B cell (primary cell): ENCODE measurements at regions not wholly inside any gene's neighbourhood (a gene's known extent, or its start where the extent isn't known, plus 50 kb on each side); places are given as distances from the start of the nearest gene placed in this dataset.

ENCODE experiments used
- ATAC-seq: fragments of 200-7000 bp; cut with Tn5 transposase; one replicate; pipeline ENCODE4 v1.10.0; 2021; ENCODE audit warnings: low read depth, mild to moderate bottlenecking, moderate number of reproducible peaks, moderate library complexity
- CTCF ChIA-PET: fragments of 350-600 bp; sonication (Branson Sonifier 250); formaldehyde crosslinking; loops from one replicate; lab custom pipeline; 2021; ENCODE audit warnings: antibody characterized with exemption, inconsistent platforms; lab: Charles Lee
- POLR2A ChIA-PET: fragments of 350-600 bp; sonication (Branson Sonifier 250); formaldehyde crosslinking; loops from one replicate; lab custom pipeline; 2021; ENCODE audit warnings: antibody characterized with exemption; lab: Charles Lee
- DNase-seq: peaks from one replicate; pipeline ENCODE4 v3.0.0; 2013
- H2AFZ ChIP-seq: 2 replicates; pipeline ENCODE4 v1.6.1; 2012; ENCODE audit warnings: mild to moderate bottlenecking, low read depth, low read length; ENCODE audit not compliant: insufficient read depth, poor library complexity, severe bottlenecking
- H3K27ac ChIP-seq, 2 donors: 1 replicate in 1 of 2; 2 replicates in 1 of 2; pipeline ENCODE4 v1.5.1; 2012 to 2013; ENCODE audit warnings: low read length in 2 of 2, mild to moderate bottlenecking in 2 of 2, moderate library complexity in 1 of 2
- H3K27me3 ChIP-seq, 4 experiments: fragments of 200-600 bp in 1 of 4; sonication (generic) in 1 of 4; replicated peaks in 1 of 4; 1 replicate in 2 of 4; 2 replicates in 2 of 4; pipeline versions ENCODE4 v1.6.1 to v1.7.0; 2013 to 2016; ENCODE audit warnings: low read length in 3 of 4, mild to moderate bottlenecking in 2 of 4, mixed read lengths in 1 of 4, moderate library complexity in 1 of 4; ENCODE audit not compliant: insufficient read depth in 4 of 4, control insufficient read depth in 3 of 4; ENCODE audit errors: control extremely low read depth in 1 of 4
- H3K36me3 ChIP-seq, 2 experiments: replicated peaks in 1 of 2; 1 replicate in 1 of 2; 2 replicates in 1 of 2; pipeline versions ENCODE4 v1.6.1 to v1.7.1; 2013; ENCODE audit warnings: low read length in 1 of 2; ENCODE audit not compliant: insufficient read depth in 2 of 2, control insufficient read depth in 1 of 2; ENCODE audit errors: control extremely low read depth in 1 of 2, extremely low read depth in 1 of 2
- H3K4me1 ChIP-seq, 2 donors: fragments of 200-600 bp in 1 of 2; sonication (generic) in 1 of 2; 1 replicate in 1 of 2; 2 replicates in 1 of 2; pipeline versions ENCODE4 v1.5.1 to v1.6.1; 2013 to 2017; ENCODE audit warnings: low read length in 2 of 2; ENCODE audit not compliant: control insufficient read depth in 2 of 2, insufficient read depth in 2 of 2
- H3K4me2 ChIP-seq: replicated peaks from 2 replicates; pipeline ENCODE3; 2012; ENCODE audit warnings: mild to moderate bottlenecking, low read depth, low read length; ENCODE audit not compliant: poor library complexity, severe bottlenecking
- H3K4me3 ChIP-seq, 5 experiments: fragments of 200-600 bp in 1 of 5; sonication (generic) in 1 of 5; 1 replicate in 3 of 5; 2 replicates in 2 of 5; pipeline versions ENCODE4 v1.5.1 to v1.7.0; 2011 to 2016; ENCODE audit warnings: low read length in 4 of 5, mild to moderate bottlenecking in 4 of 5, low read depth in 2 of 5, control low read depth in 1 of 5, moderate library complexity in 1 of 5; ENCODE audit not compliant: insufficient read depth in 1 of 5; ENCODE audit errors: control extremely low read depth in 1 of 5, extremely low read depth in 1 of 5
- H3K79me2 ChIP-seq: fragments of 200-600 bp; sonication (generic); one replicate; pipeline ENCODE4 v1.6.0; 2016; ENCODE audit warnings: low read length; ENCODE audit not compliant: control insufficient read depth, insufficient read depth
- H3K9ac ChIP-seq: fragments of 200-600 bp; sonication (generic); 2 replicates; pipeline ENCODE4 v1.6.1; 2017; ENCODE audit warnings: mild to moderate bottlenecking, low read length, moderate library complexity
- H3K9me3 ChIP-seq, 3 donors: one replicate each; pipeline versions ENCODE4 v1.6.1 to v1.7.1; 2013; ENCODE audit warnings: low read length in 2 of 3; ENCODE audit not compliant: control insufficient read depth in 2 of 3, insufficient read depth in 1 of 3; ENCODE audit errors: control extremely low read depth in 1 of 3
- H4K20me1 ChIP-seq: 2 replicates; pipeline ENCODE4 v1.6.0; 2012; ENCODE audit warnings: mild to moderate bottlenecking, low read length; ENCODE audit not compliant: insufficient read depth, control insufficient read depth, poor library complexity, severe bottlenecking
- H3K27ac Mint-ChIP-seq: one replicate; pipeline ENCODE4 v1.8.0; 2021; ENCODE audit warnings: mixed read lengths
- H3K27me3 Mint-ChIP-seq: one replicate; pipeline ENCODE4 v1.8.0; 2021; ENCODE audit warnings: mixed read lengths
- H3K4me1 Mint-ChIP-seq: one replicate; pipeline ENCODE4 v1.8.0; 2021; ENCODE audit warnings: mixed read lengths
- H3K4me3 Mint-ChIP-seq: one replicate; pipeline ENCODE4 v1.8.0; 2021; ENCODE audit warnings: mixed read lengths
- H3K9me3 Mint-ChIP-seq: one replicate; pipeline ENCODE4 v1.8.0; 2022; ENCODE audit warnings: mixed read lengths; ENCODE audit not compliant: insufficient read depth
- CTCF ChIP-seq: fragments of 200-600 bp; IDR thresholded peaks from one replicate; pipeline ENCODE4 v1.8.0; 2022; ENCODE audit warnings: antibody characterized with exemption, mild to moderate bottlenecking
- EZH2 ChIP-seq: IDR thresholded peaks from 2 replicates; pipeline ENCODE4 v1.6.1; 2012; ENCODE audit warnings: borderline replicate concordance, low read depth, mild to moderate bottlenecking, moderate library complexity, low read length; ENCODE audit not compliant: insufficient read depth, poor library complexity, severe bottlenecking
- WGBS: methylation state at CpG from one replicate; pipeline ENCODE4 v1.1.5; 2013; ENCODE audit warnings: missing lambda C conversion rate; ENCODE audit not compliant: insufficient coverage; 5-methylcytosine and 5-hydroxymethylcytosine counted together
- intact Hi-C: fragments of 100-400 bp; cut with micrococcal nuclease; formaldehyde crosslinking; loops from one replicate; pipeline ENCODE4 v1.10.0; 2022

- Histone ChIP-seq H3K79me2 (no peaks in the 10 kb centered on the region), H3K4me1 (no peaks in the 10 kb centered on the region), H3K9me3 (no peaks in the 10 kb centered on the region), H4K20me1 (no peaks in the 10 kb centered on the region), H3K36me3 (no peaks in the 10 kb centered on the region), H3K27me3 (no peaks in the 10 kb centered on the region), H3K9ac (no peak overlapping the region), H3K4me2 (no peak overlapping the region), H3K27ac (no peak overlapping the region), H2AFZ (no peak overlapping the region), H3K4me3 (no peak overlapping the region)
- no CpG with 5 or more reads among the region's 2 CpGs for WGBS
- intact Hi-C loops: no loop called here
- no peak overlapping the region for H3K4me3 Mint-ChIP-seq
- CTCF ChIA-PET: no interaction called here
- TF ChIP-seq CTCF (no peak), EZH2 (no peak)
- POLR2A ChIA-PET: no interaction called here
- DNase-seq: no peak
- ATAC-seq: no peak
- H3K4me1 Mint-ChIP-seq: no peaks in the 10 kb centered on the region
- no peaks in the 10 kb centered on the region for H3K27me3 Mint-ChIP-seq
- no peak overlapping the region for H3K27ac Mint-ChIP-seq
- no peaks in the 10 kb centered on the region for H3K9me3 Mint-ChIP-seq
Observed at GRCh38 chr2:81505586-81505985, 1201.0 kb upstream of the LRRTM1 start.

GRCh38 chr2:81495556-81495955 lies 1191.0 kb upstream of the LRRTM1 start:
- Histone ChIP-seq H3K36me3 (no peaks in the 10 kb centered on the region), H3K4me3 (no peak overlapping the region), H3K79me2 (no peaks in the 10 kb centered on the region), H3K9me3 (no peaks in the 10 kb centered on the region), H3K4me2 (no peak overlapping the region), H3K27ac (no peak overlapping the region), H4K20me1 (no peaks in the 10 kb centered on the region), H3K4me1 (no peaks in the 10 kb centered on the region), H3K9ac (no peak overlapping the region), H3K27me3 (no peaks in the 10 kb centered on the region), H2AFZ (no peak overlapping the region)
- CTCF ChIA-PET: no interaction called here
- ATAC-seq (no peak), DNase-seq (no peak)
- no peaks in the 10 kb centered on the region for H3K4me1 Mint-ChIP-seq
- H3K27ac Mint-ChIP-seq: no peak overlapping the region
- no peak for TF ChIP-seq CTCF
- no peak overlapping the region for H3K4me3 Mint-ChIP-seq
- intact Hi-C loops: no loop called here
- 88% methylated on average over 2 of the region's 2 CpGs for WGBS
- H3K27me3 Mint-ChIP-seq: no peaks in the 10 kb centered on the region
- H3K9me3 Mint-ChIP-seq: peaks cover 7% of the 10 kb centered on the region
- POLR2A ChIA-PET: no interaction called here
